ENCODE measurements at regions not wholly inside any gene's neighbourhood (a gene's known extent, or its start where the extent isn't known, plus 50 kb on each side); places are given as distances from the start of the nearest gene placed in this dataset.

GRCh38 chr22:49365191-49365837 lies 462.4 kb downstream of the BRD1 start:
- peaks cover 0 to 7% (median 0%) of the 10 kb centered on the region in 4 donors for H3K9me3 ChIP-seq
- no peak overlapping the region for H3K4me3 ChIP-seq
- H3K4me1 ChIP-seq, result no peaks in the 10 kb centered on the region
- no peak for DNase-seq
- H3K36me3 ChIP-seq, result no peaks in the 10 kb centered on the region
- intact Hi-C loops (cut with DNase I; ENCODE audit: low total_unique reads), result no loop called here
- no peak for TF ChIP-seq POLR2A (IDR thresholded peaks at IDR 0.05)
- TF ChIP-seq CTCF (IDR thresholded peaks at IDR 0.05), result no peak
- no peak for TF ChIP-seq EP300 (IDR thresholded peaks at IDR 0.05)
- no peak for TF ChIP-seq POLR2AphosphoS5 (IDR thresholded peaks at IDR 0.05)
- peaks cover 0 to 54% (median 19%) of the 10 kb centered on the region in 3 donors for H3K27me3 ChIP-seq
- H3K27ac ChIP-seq, result no peak overlapping the region
- 81 to 88% (median 85%) methylated on average over 11 to 15 of the region's 15 CpGs for WGBS, 5 donors

GRCh38 chr22:49364398-49364797 lies 463.3 kb downstream of the BRD1 start:
- TF ChIP-seq POLR2AphosphoS5 (IDR thresholded peaks at IDR 0.05), result no peak
- TF ChIP-seq POLR2A (IDR thresholded peaks at IDR 0.05), result no peak
- H3K36me3 ChIP-seq, result no peaks in the 10 kb centered on the region
- WGBS, 5 donors, result 73 to 85% (median 81%) methylated on average over 14 to 15 of the region's 15 CpGs
- H3K9me3 ChIP-seq, result peaks cover 0 to 7% (median 0%) of the 10 kb centered on the region in 4 donors
- no peak overlapping the region for H3K4me3 ChIP-seq
- H3K4me1 ChIP-seq, result no peaks in the 10 kb centered on the region
- intact Hi-C loops (cut with DNase I; ENCODE audit: low total_unique reads), result no loop called here
- peaks cover 0 to 46% (median 10%) of the 10 kb centered on the region in 3 donors for H3K27me3 ChIP-seq
- H3K27ac ChIP-seq, result no peak overlapping the region
- peak in 1 of 2 donors; percentile 16 for DNase-seq

GRCh38 chr22:49363526-49364230 lies 464.0 kb downstream of the BRD1 start:
- intact Hi-C loops (cut with DNase I; ENCODE audit: low total_unique reads), result no loop called here
- WGBS, 5 donors, result 88 to 91% (median 90%) methylated on average over 21 to 27 of the region's 27 CpGs
- no peaks in the 10 kb centered on the region for H3K36me3 ChIP-seq
- peaks cover 0 to 7% (median 0%) of the 10 kb centered on the region in 4 donors for H3K9me3 ChIP-seq
- DNase-seq, result peak in 1 of 2 donors; percentile 20
- H3K27me3 ChIP-seq, result peaks cover 0 to 45% (median 3%) of the 10 kb centered on the region in 3 donors
- H3K27ac ChIP-seq, result no peak overlapping the region
- no peaks in the 10 kb centered on the region for H3K4me1 ChIP-seq
- TF ChIP-seq EP300 (IDR thresholded peaks at IDR 0.05) (no peak), POLR2AphosphoS5 (IDR thresholded peaks at IDR 0.05) (no peak), CTCF (IDR thresholded peaks at IDR 0.05) (no peak), POLR2A (IDR thresholded peaks at IDR 0.05) (no peak)
- no peak overlapping the region for H3K4me3 ChIP-seq

GRCh38 chr22:49362211-49362839 lies 465.3 kb downstream of the BRD1 start:
- H3K27ac ChIP-seq, result no peak overlapping the region
- TF ChIP-seq POLR2A (IDR thresholded peaks at IDR 0.05), result no peak
- no peak for TF ChIP-seq EP300 (IDR thresholded peaks at IDR 0.05)
- no peak for TF ChIP-seq POLR2AphosphoS5 (IDR thresholded peaks at IDR 0.05)
- 56 to 64% (median 62%) methylated on average over 13 of the region's 13 CpGs for WGBS, 5 donors
- no peaks in the 10 kb centered on the region for H3K4me1 ChIP-seq
- H3K27me3 ChIP-seq, result peaks cover 0 to 52% (median 0%) of the 10 kb centered on the region in 3 donors
- DNase-seq, result peak in 1 of 2 donors; percentile 3
- H3K4me3 ChIP-seq, result no peak overlapping the region
- intact Hi-C loops (cut with DNase I; ENCODE audit: low total_unique reads), result no loop called here
- H3K9me3 ChIP-seq, result peaks cover 0 to 7% (median 0%) of the 10 kb centered on the region in 4 donors
- no peaks in the 10 kb centered on the region for H3K36me3 ChIP-seq

GRCh38 chr22:49361164-49361563 lies 466.5 kb downstream of the BRD1 start:
- Histone ChIP-seq H3K4me3 (no peak overlapping the region), H3K36me3 (no peaks in the 10 kb centered on the region), H3K4me1 (no peaks in the 10 kb centered on the region), H3K27ac (no peak overlapping the region), H3K27me3 (peaks cover 0 to 61% (median 0%) of the 10 kb centered on the region in 3 donors), H3K9me3 (peaks cover 0 to 7% (median 0%) of the 10 kb centered on the region in 4 donors)
- WGBS, 5 donors, result 42 to 54% (median 48%) methylated on average over 4 of the region's 4 CpGs
- TF ChIP-seq CTCF (IDR thresholded peaks at IDR 0.05) (no peak), POLR2AphosphoS5 (IDR thresholded peaks at IDR 0.05) (no peak), EP300 (IDR thresholded peaks at IDR 0.05) (no peak), POLR2A (IDR thresholded peaks at IDR 0.05) (no peak)
- DNase-seq, result no peak
- intact Hi-C loops (cut with DNase I; ENCODE audit: low total_unique reads), result no loop called here
